ENCODE measurements at regions not wholly inside any gene's neighbourhood (a gene's known extent, or its start where the extent isn't known, plus 50 kb on each side); places are given as distances from the start of the nearest gene placed in this dataset.

- TF ChIP-seq CTCF (IDR thresholded peaks at IDR 0.05) = no peak
- TF ChIP-seq POLR2A (IDR thresholded peaks at IDR 0.05) = no peak
These were observed 89.4 kb upstream of the C1orf174 start for GRCh38 chr1:3989465-3989864.
